Ovary (tissue), 3 donors: ENCODE measurements at regions not wholly inside any gene's neighbourhood (a gene's known extent, or its start where the extent isn't known, plus 50 kb on each side); places are given as distances from the start of the nearest gene placed in this dataset.
"Not testable (repeated sequence)": the region's sequence is repeated elsewhere in the genome, so short reads cannot be mapped to it uniquely, and the experiment has no call there.

Source experiments
- POLR2A ChIP-seq: fragments of 450-650 bp; IDR thresholded peaks from one replicate; pipeline ENCODE4 v1.6.1; 2017; ENCODE audit warnings: antibody characterized with exemption, mild to moderate bottlenecking, moderate library complexity
- TF ChIP-seq, protein P1 (sequence below), 3 donors: fragments of 450-650 bp in 2 of 3; fragments of 200-600 bp in 1 of 3; IDR thresholded peaks; one replicate each; pipeline versions ENCODE4 v1.5.1 to v1.8.0; 2016 to 2022; ENCODE audit warnings: antibody characterized with exemption in 3 of 3, mild to moderate bottlenecking in 1 of 3
- donor health status: DM: no; HTN: no; CAD: no.

DNA sequence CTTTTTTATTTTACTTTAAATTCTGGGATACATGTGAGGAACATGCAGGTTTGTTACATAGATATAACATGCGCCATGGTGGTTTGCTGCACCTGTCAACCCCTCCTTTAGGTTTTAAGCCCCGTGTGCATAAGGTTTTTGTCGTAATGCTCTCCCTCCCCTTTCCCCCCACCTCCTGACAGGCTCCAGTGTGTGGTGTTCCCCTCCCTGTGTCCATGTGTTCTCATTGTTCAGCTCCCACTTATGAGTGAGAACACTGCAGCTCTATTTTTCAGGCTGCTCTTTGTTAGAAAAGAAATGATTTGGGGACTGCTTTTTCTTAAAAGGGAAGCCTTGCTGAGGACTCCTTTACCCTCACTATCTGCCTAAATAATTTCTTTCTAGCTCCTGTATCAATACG, 430.2 kb upstream of the TMEM132C start:
- TF ChIP-seq, protein P1, sequence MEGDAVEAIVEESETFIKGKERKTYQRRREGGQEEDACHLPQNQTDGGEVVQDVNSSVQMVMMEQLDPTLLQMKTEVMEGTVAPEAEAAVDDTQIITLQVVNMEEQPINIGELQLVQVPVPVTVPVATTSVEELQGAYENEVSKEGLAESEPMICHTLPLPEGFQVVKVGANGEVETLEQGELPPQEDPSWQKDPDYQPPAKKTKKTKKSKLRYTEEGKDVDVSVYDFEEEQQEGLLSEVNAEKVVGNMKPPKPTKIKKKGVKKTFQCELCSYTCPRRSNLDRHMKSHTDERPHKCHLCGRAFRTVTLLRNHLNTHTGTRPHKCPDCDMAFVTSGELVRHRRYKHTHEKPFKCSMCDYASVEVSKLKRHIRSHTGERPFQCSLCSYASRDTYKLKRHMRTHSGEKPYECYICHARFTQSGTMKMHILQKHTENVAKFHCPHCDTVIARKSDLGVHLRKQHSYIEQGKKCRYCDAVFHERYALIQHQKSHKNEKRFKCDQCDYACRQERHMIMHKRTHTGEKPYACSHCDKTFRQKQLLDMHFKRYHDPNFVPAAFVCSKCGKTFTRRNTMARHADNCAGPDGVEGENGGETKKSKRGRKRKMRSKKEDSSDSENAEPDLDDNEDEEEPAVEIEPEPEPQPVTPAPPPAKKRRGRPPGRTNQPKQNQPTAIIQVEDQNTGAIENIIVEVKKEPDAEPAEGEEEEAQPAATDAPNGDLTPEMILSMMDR (IDR thresholded peaks at IDR 0.05) = not testable (repeated sequence)
- TF ChIP-seq POLR2A = not testable (repeated sequence)
